ENCODE measurements at regions not wholly inside any gene's neighbourhood (a gene's known extent, or its start where the extent isn't known, plus 50 kb on each side); places are given as distances from the start of the nearest gene placed in this dataset.

DNA sequence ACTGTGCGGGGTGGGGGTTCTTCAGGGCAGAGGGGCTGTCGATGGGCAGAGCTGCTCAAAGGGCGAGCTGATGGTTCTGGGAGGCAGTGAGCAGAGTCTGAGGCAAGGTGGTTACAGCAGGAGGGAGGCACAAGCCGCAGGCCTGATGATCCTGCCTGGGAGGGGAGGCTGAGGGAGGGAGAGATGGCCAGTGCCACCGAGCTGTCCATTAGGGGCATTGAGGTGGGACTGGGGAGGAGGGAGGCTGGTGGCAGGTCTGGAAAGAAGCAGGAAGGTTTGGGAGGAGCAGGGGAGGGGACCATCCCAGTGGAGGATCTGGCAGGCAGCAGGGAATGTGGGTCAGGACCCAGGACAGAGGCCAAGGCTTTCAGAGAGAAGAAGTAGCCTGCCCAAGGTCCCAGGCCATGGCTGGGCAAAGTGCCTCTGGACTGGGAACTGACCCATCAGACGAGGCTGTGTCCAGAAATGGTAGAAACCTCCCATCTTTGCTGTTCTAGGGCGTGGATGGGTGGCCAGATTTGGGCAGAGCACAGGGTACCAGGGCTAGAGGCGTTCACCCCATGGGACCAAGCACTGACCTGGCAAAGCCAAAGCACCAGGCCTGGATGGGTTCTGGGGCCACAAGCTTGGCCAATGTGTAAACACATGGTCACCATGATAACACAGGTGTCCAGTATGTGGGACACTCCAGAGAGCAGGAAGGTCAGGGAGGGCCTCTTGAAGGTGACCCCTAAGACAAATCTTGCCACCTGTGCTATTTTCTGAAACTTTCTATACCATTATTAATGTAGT, 55.5 kb downstream of the INHBB start:
- no peak for DNase-seq (ENCODE audit: low read depth in 3 of 3)

GRCh38 chr2:120402067-120402433, 56.1 kb downstream of the INHBB start:
- no peak for DNase-seq (ENCODE audit: low read depth in 3 of 3)

DNA sequence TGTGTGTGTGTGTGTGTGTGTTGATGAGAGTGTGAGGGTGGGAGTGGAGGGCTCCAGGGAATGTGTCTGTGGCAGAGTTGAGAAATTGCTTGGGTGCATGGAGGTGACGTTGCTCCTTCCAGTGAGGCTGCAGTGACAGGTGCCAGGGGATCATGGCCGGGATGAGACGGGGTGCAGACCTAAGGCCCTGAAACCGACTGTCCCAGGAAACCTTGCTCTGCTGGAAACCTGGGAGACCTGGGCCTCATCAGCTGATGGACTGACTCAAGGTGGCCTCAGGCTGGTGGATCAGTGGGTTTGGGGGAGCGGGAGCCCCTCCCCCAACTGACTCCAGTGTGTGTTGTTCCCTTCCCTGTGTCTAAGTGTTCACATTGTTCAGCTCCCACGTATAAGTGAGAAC, 56.6 kb downstream of the INHBB start:
- no peak for DNase-seq (ENCODE audit: low read depth in 3 of 3)

- no peak for DNase-seq (ENCODE audit: low read depth in 3 of 3)
Measured at GRCh38 chr2:120403261-120403660, 57.3 kb downstream of the INHBB start.

- DNase-seq (ENCODE audit: low read depth in 3 of 3), result no peak
Measured at GRCh38 chr2:120403676-120404075, 57.7 kb downstream of the INHBB start.

DNA sequence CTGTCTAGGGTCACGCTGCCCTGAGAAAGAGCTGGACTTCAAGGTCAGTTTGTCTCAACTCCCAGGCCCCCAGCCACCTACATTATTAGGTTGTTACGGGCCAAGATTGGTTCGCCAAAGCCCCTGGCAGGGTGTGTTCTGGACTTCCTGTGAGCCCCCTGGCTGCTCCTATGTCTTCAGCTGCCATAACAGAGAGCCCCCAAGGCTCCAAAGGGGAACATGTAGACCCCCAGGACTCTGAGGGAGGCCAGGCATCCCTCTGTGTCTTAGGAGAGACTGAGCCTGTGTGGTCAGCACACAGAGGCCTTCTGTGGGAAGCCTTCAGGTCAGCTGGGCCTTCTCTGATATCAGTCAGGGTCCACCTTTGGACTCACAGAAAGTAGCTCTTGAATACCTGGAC, 58.3 kb downstream of the INHBB start:
- DNase-seq (ENCODE audit: low read depth in 3 of 3), result no peak

DNA sequence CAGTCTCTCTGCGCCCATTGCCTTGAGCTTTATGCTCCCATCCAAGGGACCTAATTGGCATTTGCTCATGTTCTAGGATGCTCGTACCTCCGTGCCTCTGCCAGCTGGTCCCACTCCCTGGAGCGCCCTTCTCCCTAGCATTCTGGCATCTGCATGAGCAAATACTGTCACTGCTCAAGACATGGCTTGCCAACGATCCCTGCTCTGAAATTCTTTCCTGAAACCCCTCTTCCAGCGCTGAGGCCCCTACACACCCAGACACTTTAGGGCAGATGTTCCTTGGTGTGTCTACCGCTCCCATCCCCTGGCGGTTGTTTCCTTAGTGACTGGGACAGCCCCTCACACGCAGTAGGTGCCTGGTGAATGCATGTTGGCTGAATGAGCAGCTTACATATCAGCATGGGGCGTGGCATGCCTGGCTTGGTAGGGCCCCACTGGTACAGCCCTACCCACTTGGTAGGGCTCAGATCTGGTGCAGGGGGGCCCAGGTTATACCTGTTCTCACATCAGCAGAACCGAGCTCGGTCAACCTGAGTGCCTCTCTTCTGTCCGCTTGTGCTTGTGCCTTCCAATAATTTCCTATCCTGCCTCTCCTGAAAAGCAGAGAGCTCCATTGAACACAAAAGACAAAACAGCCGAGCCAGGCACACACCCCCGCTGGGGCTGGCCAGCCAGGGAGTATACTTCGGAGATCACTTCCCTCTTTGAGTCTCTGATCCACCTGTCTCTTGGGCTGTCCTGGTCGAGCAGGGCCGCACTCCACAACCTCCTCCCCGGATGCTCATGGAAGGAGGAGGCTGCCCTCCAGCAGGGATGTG, 59.2 kb downstream of the INHBB start:
- no peak for DNase-seq (ENCODE audit: low read depth in 3 of 3)

- DNase-seq (ENCODE audit: low read depth in 3 of 3), result no peak
Measured at GRCh38 chr2:120405759-120406099, 59.8 kb downstream of the INHBB start.

- no peak for DNase-seq (ENCODE audit: low read depth in 3 of 3)
Measured at GRCh38 chr2:120406566-120406965, 60.6 kb downstream of the INHBB start.

DNA sequence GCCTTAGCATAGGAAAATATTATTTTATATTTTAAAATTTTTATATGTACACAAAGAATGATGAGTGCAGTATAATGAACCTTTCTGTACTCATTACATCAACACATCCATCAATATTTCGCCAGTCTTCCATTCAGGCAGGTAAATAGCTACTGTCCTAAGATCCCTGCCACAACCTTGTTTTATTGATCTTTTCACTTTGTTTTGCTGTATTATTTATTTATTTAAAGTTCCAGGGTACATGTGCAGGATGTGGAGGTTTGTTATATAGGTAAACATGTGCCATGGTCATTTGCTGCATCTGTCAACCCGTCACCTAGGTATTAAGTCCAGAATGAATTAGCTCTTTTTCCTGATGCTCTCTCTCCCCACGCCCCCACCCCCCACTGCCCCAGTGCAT, 64.6 kb downstream of the INHBB start:
- DNase-seq (ENCODE audit: low read depth in 3 of 3), result no peak

DNA sequence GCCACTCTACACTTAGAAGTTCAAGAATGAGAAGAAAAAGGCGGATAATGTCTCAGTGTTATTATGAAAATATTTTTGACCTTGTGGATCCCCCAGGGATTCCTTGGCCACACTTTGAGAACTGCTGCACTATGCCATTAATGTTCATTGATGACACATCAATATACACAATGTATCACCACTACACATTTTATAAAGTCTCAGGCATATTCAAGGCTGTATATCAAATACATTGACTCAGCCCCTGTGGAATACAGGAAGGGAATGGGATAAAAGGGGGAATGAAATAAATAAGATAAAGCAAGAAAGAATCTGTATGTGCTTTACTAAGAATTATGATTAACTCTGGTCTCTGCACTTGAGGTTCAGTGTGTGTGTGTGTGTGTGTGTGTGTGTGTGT, 69.1 kb downstream of the INHBB start:
- no peak for DNase-seq (ENCODE audit: low read depth in 3 of 3)

- DNase-seq (ENCODE audit: low read depth in 3 of 3), result no peak
Measured at GRCh38 chr2:120415728-120416509, 70.0 kb downstream of the INHBB start.

DNA sequence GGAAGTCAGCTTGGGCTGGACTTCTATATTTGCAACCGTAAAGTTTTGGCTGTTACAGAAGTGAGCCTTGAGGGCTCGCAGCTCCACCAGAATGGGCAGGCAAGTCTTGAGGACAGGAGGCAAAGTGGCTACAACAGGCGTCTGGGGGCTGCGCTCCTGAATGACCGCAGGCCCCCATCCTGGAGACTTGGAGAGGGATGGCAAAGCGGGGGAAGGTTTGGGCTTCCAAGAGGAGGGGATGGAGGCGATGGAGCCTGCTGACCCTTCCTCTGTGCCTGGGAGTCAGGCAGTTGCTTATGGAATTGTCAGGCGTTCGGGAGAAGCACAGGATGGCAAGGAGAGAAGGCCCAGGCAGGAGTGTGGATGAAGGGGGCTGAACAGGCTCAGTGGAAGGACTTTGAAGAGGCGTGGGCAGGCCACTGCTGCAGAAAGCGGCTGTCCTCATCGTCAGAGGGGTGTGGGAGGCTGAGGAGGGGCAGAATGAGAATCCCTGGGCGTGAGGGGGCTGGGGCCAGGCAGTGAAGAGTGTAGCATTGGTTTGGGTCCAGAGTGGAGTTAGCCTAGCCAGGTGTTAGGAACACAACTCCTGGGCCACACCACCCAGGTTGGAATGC, 72.3 kb downstream of the INHBB start:
- DNase-seq (ENCODE audit: low read depth in 3 of 3), result no peak

DNA sequence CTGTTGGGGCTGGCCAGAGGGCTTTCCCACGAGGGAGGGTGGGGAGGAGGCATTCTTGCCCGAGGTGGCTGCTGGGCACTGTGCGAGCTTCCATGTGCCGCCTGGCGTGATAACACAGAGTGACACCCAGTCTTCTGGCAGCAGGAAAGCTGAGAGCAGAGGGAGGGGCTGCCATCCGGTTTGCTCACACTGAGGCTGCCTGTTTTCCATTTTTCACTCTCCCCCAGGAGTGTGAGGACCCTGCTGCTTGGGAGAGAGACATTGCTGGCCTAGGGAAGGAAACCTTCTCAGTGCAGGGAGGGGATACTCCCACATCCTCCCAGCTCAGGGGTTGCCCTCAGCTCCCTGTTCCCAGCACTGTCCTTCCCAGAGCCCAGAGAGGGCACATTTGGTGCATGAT, 73.1 kb downstream of the INHBB start:
- DNase-seq (ENCODE audit: low read depth in 3 of 3), result no peak

- no peak for DNase-seq (ENCODE audit: low read depth in 3 of 3)
Measured at GRCh38 chr2:120419955-120420354, 74.0 kb downstream of the INHBB start.

DNA sequence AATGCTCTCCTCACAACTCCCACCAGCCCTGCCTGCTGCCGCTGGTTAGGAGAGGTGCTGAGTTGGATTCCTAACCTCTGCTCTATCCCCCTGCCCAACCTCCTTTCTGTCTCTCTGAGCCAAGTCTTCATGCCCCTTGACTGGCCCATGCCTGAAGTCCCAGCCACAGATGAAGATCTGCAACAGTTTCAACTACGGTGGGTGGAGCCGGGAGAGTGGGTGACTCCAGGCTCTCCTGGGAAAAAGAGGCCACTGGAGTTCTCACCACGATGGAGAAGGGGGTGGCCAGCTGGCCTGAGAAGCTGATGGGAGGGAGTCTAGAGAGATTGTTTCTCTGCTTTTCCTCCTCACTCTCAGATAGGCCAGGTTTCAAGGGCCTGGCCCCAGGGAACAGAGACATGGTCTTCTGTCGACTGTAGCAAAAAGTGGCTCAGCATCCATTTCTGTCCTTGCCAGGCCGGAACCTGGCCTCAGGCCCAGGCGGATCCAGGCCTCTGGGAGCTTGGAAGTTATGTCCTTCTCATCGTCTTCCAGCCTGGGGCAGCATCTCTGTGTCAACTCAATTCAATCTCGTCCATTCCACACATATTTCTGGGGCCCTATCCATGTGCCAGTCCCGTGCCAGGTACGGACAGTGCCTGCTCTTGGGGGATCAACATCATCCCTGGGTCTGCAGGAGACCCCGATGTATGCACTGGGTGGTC, 75.3 kb downstream of the INHBB start:
- DNase-seq (ENCODE audit: low read depth in 3 of 3), result no peak

DNA sequence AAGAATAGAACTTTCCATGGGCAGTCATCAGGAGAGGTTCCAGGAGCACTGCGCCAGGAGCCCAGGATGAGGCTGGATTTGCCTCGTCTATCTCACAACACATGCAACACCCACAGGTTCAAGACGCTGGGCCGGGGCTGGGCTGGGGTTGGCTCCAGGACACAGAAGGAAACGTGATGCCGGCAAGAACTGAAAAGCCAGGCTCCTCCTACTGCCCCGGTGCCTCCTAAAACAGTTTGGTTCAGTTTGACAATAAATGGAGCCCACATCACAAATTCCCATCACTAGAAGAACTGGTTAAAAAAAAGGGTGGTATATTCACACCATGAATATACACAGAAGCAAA, 75.9 kb downstream of the INHBB start:
- DNase-seq (ENCODE audit: low read depth in 3 of 3), result no peak

DNA sequence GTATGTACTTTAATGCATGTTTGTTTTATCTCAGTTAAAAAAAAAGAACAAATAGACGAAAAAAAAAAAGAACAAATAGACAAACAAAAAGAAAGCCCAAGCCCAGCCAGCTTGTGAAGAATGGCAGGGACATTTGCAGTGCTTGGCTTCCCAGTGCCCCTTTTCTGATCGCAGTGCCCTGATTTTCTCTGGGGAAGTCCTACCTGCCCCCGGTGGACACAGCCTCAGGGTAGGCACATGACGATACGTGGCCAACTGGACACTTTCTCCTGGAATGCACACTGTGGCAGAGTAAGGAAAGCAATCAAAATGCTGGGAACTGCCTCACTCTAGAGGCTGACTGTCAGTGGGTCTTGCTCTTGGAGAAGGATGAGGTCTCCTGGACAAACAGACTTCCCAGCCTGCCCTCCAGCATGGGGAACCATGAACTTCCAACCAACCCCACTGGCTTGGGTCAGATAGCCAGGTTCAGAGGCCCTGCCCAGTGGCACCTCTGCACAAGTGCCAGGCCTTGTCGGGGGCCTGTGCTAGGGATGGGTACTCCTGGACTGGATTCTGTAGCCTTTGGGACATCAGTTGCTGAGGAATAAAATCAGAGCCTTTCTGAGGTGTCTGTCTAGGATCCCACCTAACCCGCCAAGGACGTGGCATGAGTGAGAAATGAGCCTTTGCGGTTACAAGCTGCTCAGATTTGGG, 76.7 kb downstream of the INHBB start:
- no peak for DNase-seq (ENCODE audit: low read depth in 3 of 3)

DNA sequence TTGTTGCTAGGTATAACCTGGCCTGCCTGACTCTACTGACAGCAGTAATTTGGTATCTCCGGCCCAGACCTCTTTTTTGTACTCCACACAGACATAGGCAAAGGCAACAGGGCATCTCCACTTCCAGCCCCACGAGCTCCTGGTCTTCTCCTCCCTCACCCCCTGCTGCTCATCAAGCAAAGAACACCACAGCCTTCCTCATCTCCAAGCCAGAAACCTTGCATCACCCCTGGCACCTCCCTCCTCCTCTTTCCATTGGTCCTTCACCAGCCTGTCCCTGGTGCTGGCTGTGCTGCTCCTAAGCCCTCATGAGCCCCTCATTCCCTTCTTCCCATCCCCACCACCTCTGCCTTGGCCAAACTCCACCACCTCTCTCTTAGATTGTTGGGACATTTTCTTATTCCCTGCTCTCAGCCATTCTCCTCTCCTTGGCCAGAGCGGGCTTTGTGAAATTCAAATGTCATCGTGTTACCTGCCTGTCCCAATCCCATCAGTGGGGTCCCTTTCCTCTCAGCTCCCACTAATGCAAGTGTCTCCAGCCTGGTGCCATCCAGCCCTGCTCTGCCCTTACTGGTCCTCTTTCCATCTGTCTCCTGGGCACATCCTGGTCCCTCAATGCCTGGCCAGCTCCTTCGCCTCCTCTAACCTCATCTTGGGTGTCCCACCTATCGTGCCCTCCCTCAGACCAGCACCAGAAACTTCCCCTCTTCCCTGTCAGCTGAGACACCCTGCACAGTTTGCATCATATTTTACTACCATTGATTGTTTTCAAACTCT, 77.4 kb downstream of the INHBB start:
- DNase-seq (ENCODE audit: low read depth in 3 of 3), result no peak

- no peak for DNase-seq (ENCODE audit: low read depth in 3 of 3)
Measured at GRCh38 chr2:120424274-120424796, 78.4 kb downstream of the INHBB start.
